ENCODE measurements at regions not wholly inside any gene's neighbourhood (a gene's known extent, or its start where the extent isn't known, plus 50 kb on each side); places are given as distances from the start of the nearest gene placed in this dataset.

DNA sequence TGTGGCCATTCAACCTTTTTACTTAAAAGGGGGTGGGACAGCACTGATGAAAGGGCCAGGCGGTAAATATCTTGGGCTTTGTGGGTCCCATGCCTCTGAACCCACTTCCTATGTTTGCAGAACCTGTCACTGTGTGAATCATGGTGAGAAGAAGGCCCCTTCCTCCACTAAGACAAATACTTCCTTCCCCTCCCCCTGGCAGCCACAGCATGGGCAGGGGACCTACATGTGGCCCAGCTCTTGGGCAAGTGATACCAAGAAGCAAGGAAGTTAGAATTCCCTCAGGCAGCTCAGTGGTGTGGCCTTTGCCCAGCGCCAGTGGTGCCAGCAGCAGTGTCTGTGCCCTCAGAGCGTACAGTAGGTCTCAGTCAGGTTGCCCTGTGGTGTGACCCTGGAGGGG, 168.6 kb downstream of the TRIM33 start:
- DNase-seq: peak; percentile 61

DNA sequence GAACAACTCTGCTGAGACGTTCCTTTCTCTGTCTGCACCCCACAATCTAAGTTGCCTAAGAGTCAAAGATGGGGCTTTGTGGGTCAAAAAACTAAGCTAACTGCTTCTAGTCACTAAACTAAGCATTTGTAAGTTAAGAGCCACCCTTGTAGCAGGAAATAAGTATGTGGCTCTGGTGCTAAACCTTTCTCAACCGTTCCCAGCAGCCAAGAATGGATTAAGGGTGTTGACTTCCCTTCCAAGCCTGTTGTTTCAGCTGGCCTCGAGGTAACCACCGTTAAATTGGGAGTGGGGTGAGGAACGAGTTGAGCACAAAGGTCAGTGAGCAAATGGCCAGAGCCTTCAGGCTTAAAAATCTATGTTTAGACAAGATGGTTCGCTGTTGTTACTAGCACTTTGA, 169.1 kb downstream of the TRIM33 start:
- DNase-seq: peak; percentile 25

DNA sequence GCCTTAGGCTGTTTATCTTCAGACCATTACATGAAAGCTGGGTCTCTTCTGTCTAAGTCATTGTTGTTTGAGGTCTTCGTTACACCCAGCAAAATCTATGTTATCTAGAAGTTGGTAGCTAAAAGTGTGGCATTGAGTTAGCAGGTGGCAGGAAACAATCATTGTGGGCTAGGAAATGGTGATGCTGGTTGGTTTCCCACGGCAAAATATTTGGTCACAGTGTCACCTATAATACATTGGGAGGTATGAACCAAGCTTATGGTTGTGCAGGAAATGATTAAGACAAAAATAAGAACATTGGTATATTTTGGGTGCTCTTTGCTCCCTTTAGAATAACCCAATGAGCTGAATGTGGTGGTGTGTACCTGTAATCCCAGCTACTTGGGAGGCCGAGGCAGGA, 169.7 kb downstream of the TRIM33 start:
- peak; percentile 65 for DNase-seq

- DNase-seq: no peak
Measured at GRCh38 chr1:114340892-114341291, 170.1 kb downstream of the TRIM33 start.

- no peak for DNase-seq
Measured at GRCh38 chr1:114339379-114339778, 171.6 kb downstream of the TRIM33 start.

DNA sequence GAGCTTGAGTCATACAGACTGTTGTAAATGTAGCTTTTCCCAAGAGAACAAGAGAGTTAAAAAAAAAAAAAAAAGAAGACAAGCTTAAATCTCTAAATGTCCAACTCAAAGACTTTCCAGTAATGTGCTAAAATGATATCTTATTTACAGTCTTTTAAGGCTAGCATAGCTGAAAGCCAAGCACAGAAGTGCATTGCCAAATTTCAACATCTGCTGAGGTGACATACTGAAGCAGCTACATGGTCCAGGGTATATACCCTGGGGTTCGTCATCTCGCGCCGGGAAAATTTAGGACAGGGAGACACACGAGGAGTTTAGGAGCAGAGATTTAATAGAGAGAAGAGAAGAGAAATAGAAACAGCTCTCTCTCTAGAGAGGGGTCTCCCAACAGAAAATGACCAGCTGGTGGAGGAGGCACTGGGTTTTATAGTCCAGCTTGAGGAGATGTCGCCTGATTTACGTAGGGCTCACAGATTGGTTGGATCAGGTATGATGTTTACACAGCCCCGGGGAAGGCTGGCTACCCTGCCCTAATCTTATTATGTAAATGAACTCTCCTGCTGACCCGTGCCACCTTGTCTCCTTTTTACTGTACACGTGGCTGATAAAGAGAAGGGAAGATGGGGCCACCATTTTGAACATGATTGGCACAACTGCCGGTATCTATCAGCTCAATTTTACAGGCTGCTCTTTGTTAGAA, 172.7 kb downstream of the TRIM33 start:
- DNase-seq: no peak

DNA sequence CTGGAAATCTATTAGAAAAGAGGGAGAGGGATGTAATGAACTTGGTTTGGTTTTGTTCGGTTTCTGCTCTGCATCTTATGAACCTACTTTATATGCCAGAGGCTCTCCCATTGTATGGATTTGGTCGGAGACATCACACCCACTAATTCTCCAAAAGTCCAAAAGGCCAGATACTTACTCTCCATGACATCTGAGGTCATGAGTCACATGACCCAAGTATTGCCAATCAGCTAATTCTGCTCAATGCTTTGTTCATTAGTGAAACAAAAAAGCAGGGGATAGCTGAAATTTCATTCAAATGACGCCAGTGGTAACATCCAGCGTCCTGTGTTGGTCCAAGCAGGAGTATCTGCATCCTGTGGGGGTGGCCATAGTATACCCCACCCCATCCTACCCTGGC, 173.6 kb downstream of the TRIM33 start:
- no peak for DNase-seq

- no peak for DNase-seq
Measured at GRCh38 chr1:114336360-114336759, 174.6 kb downstream of the TRIM33 start.

- no peak for DNase-seq
Measured at GRCh38 chr1:114335273-114335672, 175.7 kb downstream of the TRIM33 start.

DNA sequence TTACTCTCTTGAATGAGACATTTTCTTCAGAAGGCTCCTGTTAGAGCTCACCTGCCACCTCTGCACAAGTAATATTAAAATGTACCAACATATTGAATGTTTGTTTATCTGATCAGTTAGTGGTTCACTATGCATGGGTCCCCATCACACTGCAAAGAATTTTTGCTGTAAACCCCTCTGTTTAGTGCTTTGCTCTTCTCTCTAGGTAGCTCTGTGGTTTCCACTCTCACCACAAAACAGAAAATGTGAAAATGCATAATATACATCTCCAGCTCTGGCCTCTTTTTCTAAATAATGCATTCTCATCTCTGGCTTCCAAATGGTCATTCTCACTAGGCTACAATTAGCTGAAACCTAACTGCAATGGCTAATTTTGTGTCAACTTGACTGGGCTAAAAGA, 176.7 kb downstream of the TRIM33 start:
- peak; percentile 15 for DNase-seq

- no peak for DNase-seq
Measured at GRCh38 chr1:114333690-114334089, 177.3 kb downstream of the TRIM33 start.

DNA sequence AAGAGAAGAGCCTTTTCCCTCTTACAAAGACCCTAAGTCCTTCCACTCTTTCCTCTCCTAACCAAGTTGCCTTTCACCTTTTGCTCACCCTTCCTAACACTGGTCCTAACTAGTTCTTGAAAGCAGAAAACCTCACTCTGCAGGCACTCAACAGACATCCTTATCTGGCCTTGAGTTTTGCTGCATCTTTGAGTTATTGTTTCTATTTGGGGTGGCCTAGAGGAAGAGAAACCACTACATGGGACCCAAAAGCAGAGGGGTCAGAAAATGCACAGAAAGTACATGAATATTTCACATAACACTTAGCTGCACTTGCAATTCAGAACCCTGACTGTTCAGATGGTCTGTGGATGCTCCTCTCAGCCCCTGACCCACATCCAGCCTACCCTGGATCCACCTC, 178.3 kb upstream of the SYT6 start:
- no peak for DNase-seq

DNA sequence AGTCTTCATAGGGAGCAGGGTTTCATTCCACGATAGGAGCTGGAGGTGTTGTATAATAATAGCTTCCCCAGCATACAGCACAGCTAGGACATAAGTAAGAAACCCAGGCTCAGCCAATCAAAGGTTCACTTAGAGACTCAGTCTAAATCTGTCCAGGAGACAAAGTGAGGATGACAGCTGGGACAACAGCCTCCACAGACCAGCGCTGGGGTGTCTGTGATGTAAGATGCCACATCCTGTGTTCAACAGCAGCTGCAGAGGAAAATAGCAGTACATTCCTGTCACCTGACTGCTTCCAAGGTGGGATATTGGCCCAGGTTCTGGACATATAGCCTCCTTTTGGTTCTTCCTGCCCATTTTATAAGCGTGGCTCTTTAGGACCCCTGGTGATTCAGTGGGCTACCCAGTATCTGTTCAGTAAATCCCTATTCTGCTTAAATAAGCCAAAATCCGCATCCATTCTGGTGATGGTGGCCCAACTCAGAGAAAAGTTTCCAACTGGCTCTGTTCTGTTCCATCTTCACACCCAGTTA, 176.8 kb upstream of the SYT6 start:
- peak; percentile 41 for DNase-seq

DNA sequence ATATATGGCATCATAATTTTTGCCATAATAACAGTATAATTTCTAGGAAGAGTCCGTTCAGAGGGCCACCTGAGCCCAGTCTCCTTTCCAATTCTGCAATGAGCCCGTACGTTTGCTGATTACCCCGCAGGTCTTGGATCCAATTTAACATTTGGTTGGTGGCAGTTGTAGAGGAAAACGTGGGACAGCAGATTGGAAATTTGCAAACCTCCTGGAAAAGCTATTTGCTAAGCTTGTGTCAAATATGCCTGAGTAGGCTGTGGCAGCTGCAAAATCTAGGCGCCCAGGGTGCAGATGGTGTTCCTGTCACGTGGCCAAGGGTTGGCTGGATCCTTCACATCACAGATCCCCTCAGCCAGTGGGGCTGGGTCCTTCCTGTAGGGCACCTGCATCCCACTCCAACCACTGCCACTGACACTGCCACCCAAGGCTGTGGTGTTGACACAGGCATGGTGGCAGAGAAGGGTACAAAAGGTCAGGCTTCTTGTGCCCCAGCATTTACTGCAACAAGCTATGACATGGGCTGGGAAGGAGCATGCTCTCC, 174.8 kb upstream of the SYT6 start:
- DNase-seq: no peak

GRCh38 chr1:114324662-114324965, 170.9 kb upstream of the SYT6 start:
- no peak for DNase-seq

GRCh38 chr1:114323959-114324661, 170.4 kb upstream of the SYT6 start:
- no peak for DNase-seq

- no peak for DNase-seq
Measured at GRCh38 chr1:114322734-114323133, 169.1 kb upstream of the SYT6 start.

- no peak for DNase-seq
Measured at GRCh38 chr1:114322207-114322606, 168.5 kb upstream of the SYT6 start.

DNA sequence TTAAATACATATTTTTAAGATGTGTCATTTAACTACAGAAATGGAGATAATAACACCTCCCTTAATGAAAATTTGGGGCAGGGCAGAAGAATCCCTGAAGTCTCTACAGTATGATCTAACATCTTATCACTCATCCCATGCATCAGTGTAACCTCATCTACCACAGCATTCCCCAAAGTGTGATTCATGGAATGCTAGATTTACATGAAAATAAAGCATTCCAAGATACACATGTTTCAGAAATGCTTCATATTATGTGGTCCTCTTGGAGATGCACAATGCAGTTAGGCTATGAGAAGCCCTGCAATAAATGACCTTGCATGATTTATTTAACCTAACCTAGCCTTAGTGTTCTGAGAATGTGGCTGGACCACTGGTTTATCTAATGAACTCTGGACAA, 166.9 kb upstream of the SYT6 start:
- DNase-seq: no peak

GRCh38 chr1:114319418-114319817, 165.7 kb upstream of the SYT6 start:
- DNase-seq: no peak

- DNase-seq: no peak
Measured at GRCh38 chr1:114318961-114319360, 165.3 kb upstream of the SYT6 start.

- no peak for DNase-seq
Measured at GRCh38 chr1:114316204-114316603, 162.5 kb upstream of the SYT6 start.

DNA sequence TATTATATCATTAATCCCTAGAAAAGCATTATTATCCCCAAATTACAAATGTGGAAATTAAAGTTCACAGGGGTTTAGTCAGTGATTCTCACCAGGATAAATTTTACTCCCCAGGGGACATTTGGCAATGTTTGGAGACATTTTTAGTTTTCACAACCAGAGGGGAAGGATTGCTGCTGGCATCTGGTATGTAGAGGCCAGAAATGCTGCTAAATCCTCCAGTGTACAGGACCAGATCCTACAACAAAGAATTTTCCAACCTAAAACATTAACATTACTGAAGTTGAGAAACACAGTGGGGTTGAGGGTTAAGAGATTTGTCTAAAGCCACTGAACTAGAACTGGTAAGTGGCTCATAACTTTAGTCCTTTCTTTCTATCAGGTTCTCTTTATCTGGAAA, 162.0 kb upstream of the SYT6 start:
- no peak for DNase-seq

DNA sequence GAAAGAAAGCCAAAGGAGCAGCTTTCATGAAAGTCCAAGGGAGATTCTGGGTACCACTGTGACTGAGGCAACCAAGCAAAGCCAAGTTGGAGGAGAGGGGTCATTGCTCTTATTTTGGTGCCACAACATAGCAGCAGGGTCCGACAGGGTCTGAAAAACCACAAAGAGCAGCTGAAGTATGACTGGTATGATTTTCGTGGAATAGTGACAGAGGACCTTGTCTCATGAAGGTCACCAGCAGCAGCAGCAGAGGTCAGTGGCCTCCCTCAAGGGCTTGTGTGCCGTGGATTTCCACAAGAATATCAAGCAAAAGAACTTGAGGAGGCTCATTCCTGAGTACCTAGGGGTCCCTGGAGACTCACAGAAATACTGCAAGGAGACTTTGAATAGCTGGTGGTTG, 160.9 kb upstream of the SYT6 start:
- no peak for DNase-seq

DNA sequence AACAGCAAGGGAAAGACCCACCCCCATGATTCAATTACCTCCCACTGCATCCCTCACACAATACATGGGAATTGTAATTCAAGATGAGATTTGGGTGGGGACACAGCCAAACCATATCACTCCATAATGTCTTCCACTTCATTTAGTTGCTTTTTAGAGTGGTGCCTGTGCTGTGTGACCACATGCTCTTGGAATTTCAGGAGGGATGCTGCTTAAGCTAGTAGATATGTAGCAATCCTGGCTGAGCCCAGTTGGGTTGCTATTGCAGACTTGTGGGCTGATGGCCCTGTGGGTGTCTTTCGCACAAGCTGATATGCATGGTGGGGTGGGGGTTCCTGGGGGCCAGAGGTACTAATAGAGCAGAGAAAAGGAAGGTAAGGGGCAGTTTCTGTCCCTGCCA, 160.4 kb upstream of the SYT6 start:
- DNase-seq: no peak
